T47D (cell line): ENCODE measurements at regions not wholly inside any gene's neighbourhood (a gene's known extent, or its start where the extent isn't known, plus 50 kb on each side); places are given as distances from the start of the nearest gene placed in this dataset.
"Not testable (repeated sequence)": the region's sequence is repeated elsewhere in the genome, so short reads cannot be mapped to it uniquely, and the experiment has no call there.

ENCODE experiments used
- DNase-seq, 2 experiments: peaks; one replicate each; pipeline versions ENCODE4 v3.0.0 to v3.0.0-alpha.2; 2011 to 2012; ENCODE audit warnings: low read depth in 1 of 2, low spot score in 1 of 2
- JUND ChIP-seq: IDR thresholded peaks from 2 replicates; pipeline ENCODE4 v1.6.1; 2012; ENCODE audit warnings: low read depth
- in situ Hi-C: cut with HindIII; loops from 2 replicates; pipeline ENCODE4 v1.10.0; 2016; ENCODE audit warnings: low sequenced_read_pairs, low pct_unique_long_range_greater_than_20kb

DNA sequence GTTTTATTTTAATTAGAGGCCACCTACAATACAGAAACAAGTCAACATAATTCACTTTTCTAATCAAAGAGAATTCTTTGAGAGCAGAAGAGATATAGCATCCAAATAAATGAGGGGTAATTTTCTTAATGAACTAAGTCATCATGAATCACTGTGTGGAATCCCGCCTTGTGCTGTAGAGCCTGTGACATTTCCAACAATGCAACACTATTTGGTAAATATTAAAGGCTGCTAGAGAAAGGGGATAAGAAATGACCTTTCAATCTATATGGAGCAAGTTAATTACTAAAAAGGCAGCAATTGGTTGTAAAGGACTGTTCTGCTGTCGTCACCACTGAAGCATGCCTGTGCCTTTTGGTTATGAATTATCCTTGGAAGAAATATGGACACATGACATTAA lies 345.7 kb upstream of the MAF start:
- TF ChIP-seq JUND: no peak
- no peak for DNase-seq
- in situ Hi-C loops: no loop called here

DNA sequence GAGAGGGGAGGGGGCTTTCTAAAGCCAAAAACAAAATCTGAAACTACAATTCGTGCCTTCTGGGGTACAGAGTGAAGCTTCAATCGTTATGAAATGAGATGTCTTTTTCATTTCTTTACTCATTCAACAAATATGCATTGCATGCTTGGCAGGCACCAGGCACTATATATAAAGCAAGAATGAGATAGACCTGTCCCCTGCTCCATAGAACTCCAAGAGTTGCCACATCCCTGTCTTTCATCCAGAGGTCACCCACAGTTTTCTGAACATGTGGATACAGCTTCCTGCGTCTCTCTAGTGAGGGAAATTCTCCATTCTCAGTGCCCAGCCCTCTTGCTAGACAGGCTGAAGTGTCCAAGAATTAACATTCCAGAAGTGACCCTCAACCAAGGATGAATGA lies 343.2 kb upstream of the MAF start:
- TF ChIP-seq JUND: no peak
- in situ Hi-C loops: no loop called here
- no peak for DNase-seq

DNA sequence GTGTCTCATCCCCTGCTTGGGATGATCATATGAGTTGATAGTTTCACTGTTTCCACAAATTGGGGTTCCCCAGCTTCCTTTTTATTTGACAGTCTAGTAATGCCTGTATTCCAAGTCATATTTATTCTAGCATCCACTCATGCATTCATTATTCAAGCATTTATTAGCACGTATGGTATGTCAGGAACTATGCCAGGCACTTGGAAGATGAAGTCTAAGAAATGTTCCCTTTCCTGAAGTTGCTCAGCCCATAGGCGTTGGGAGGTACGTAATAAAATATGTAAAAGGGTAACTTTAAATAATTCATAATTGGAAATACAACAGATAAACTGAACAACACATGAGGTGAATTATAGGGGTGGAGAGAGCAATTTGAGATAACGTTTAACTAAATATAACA lies 338.0 kb upstream of the MAF start:
- in situ Hi-C loops: no loop called here
- TF ChIP-seq JUND: no peak
- DNase-seq: no peak

DNA sequence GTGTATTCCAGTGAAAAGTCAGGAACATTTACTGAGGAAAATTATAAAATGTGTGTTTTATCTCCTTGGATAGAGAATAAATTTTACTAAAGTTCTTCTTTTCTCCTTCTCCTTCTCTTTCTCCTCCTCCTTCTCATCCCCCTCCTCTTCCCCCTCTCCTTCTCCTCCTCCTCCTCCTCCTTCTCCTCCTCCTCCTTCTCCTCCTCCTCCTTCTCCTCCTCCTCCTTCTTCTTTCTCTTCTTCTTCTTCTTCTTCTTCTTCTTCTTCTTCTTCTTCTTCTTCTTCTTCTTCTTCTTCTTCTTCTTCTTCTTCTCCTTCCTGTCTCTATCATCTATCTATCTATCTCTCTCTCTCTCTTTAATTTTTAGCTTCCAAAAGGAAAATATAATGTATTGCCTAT lies 337.1 kb upstream of the MAF start:
- DNase-seq, in situ Hi-C loops: not testable (repeated sequence)

DNA sequence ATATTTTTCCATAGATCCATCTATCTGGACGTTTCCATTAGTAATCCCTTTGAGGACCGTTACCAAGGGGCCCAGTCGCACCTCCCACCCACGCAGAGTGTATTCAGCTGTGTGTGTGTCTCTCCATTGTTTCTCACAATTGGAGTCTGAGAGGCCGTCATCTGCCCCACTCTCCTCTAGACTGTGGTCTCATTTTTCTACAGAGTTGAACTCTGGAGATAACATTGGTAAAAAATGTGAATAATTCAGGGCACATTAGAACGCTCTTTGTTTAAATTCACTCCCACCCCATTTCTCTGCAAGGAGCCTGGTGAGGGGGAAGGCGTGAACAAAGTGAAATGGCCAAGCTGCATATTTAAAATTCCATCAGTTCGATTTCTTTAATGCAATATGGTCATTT lies 333.1 kb upstream of the MAF start:
- TF ChIP-seq JUND: no peak
- in situ Hi-C loops: no loop called here
- no peak for DNase-seq

DNA sequence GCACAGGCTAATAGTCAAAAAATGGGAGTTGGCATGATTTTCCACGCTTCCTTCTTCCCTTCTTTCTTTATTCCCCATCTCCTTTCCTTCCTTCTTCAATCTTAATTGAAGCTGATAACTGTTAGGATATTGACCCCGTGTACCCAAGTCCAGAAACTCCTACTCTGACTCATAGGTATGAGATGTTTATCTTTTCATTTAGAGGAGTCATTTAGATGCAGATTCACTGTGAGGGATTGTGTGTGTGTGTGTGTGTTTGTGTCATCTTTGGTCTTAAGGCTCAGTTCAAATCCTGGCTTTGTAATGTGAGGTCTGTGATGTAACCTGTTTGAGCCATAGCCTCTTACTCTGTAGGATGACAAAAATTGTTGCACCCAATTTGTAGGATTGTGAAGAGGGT lies 332.0 kb upstream of the MAF start:
- in situ Hi-C loops: no loop called here
- no peak for TF ChIP-seq JUND
- DNase-seq: no peak

DNA sequence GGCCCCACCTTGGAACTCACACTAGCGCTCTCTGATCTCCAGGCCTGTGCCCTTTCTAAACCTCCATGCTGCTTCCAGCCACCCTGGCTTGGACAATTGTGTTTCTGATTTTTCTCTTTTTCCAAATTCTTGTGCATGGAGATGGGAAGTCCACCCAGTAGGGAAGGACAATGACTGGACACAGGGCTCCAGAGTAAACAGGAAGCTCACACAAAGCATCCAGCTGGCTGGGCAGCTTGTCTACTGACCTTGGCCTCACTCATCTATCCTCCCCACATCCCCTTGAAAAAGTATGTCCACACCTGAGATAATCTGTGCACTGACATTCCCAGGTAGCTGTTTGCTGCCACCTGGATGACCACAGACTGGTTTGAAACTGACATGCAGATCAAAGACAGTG lies 331.2 kb upstream of the MAF start:
- TF ChIP-seq JUND: no peak
- no peak for DNase-seq
- in situ Hi-C loops: no loop called here

DNA sequence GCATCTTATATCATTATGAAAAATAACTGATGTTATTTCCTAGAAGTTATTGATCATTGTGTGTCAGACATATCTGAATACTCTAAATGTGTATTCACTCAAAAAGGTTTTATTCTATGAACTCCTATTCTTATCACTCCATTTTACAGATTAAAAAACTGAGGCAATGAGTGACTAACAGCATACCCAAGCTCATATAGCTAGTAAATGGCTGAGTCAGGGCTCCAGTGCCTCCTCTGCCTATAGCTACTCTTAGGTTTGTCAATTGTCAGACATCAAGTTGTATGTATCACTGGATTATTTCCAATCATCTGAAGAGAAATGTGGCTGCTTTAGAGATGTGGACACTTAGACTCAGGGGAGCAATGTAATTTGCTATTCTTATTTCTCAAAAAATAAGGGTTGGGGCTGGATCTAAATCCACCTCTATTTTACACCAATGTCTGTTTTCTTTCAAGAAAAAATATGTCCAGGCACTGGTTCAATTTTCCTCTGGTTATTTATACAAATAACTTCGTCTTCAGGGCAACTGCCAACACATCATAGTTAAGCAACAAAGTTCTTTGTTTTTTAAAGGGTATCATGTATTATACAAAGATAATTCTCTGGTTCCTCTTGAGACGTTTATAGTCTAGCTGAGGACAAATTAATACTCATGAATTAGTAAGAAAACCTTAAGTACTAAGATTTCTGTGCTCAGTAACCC lies 328.9 kb upstream of the MAF start:
- DNase-seq: no peak
- in situ Hi-C loops: no loop called here
- TF ChIP-seq JUND: no peak

DNA sequence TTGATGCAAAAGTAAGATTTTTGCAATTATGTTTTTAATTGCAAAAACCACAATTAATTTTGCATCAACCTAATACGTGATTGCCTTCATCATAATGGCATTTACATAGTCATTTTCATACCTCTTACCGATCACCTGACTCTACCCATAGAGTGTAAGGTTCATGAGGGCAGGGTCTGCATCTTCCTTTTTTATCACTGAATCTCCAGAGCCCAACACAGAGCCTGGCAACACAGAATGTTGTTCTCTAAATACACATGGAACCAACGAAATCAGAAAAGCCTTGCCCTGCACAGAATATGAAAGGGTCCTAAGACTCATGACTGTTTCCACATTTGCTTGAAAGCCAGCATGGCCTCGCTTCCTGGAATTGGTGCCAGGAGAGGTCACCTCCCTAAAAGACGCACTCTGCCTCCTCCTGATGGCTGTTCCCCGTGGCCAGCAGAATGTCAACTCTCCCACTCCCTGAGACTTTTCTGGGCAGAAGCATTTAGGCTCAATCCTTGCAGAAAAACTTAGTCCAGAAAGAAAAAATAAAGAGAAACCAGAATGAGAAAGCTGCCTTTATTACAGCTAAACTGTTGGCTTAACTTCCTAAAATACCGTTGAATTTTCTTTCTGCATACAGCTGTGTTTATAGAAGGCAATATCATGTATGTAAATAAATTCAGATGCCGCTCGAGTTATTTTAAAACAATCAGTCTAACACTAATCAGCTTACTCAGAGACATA lies 327.8 kb upstream of the MAF start:
- in situ Hi-C loops: no loop called here
- no peak for DNase-seq
- no peak for TF ChIP-seq JUND

DNA sequence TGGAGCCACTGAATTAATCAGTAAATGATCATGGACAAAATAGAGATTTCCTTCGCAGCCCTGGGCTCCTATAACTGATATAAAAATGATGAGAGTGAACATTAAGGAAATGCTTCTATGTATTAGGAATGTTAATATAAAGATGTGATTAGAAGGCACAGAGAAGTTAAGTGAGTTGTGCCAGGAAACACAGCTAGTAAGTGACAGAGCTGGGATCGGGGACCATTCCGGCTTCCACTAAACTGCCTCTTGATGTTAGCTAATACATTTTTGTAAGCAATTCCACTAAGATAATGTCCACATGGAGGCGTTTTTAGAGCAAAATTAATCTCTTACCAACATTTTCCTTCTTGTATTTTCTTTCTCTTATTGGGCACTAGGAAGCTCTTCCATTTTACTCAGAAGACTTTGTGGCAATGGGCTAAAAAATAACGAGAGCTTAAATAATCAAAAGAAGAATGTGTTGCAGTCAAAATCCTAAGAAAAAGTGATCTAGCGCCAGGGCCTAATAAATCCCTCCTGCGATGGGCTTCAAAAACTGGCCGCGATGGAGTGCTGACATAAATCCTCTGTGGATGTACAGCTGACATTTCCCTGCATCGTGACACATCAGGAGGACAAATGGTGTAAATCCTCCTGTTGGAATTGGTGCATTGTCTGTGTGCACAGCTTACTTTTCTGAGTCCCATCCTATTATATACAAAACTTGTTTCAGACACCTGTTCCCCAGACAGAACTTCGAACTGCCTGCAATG lies 326.1 kb upstream of the MAF start:
- in situ Hi-C loops: no loop called here
- no peak for DNase-seq
- no peak for TF ChIP-seq JUND

DNA sequence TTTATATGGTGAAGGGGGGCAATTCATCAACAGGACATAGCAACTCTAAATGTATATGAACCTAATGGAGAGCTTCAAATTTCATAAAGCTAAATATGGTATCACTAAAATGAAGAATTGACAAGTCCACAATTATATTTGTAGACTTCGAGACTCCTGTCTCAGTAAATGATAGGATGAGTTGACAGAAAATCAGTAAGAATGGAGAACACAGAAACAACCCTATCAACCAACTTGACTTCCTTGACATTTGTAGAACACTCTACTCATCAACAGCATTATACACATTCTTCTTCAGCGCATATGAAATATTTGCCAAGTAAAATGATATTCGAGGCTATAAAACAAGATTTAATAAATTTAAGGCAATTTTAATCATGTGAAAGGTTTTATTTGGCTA lies 322.9 kb upstream of the MAF start:
- TF ChIP-seq JUND: no peak
- DNase-seq: no peak
- in situ Hi-C loops: no loop called here

DNA sequence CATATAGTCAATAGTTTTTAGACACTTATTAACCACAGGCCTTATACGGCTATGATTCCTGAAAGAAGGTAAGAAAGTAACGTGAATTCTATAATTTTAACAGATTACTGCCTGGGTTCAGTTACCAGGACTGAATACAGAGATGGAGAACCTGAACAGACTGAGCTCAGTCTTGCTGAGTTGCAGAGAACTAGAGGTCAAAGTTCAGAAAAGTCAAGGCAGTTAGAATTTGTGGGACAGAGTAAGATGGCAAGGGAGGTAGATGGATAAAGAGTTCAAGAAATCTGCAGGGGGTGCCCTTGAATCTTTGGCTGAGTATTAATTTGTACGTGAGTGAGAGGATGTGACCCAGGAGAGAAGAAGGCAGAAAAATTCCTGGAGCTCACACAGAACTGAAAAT lies 320.1 kb upstream of the MAF start:
- no peak for DNase-seq
- no peak for TF ChIP-seq JUND
- in situ Hi-C loops: no loop called here

DNA sequence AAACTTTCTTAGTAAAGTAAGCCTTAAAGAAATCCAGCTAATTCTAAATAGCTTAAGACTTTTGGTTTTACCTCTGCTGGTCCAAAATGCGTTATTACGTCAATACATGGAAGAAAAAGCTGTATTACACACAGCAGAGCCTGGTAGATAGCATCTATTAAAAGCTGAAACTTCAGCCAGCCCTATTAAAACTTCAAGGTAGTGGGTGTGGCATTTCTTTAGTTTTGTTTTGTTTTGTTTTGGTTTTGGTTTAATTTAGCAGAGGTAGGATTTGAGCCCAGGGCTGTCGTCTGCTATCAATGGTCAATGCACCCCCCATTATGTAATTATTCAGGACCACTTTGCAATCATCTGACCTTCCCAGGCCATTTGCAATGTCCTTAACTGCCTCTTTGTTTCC lies 318.4 kb upstream of the MAF start:
- DNase-seq: no peak
- TF ChIP-seq JUND: no peak
- in situ Hi-C loops: no loop called here

DNA sequence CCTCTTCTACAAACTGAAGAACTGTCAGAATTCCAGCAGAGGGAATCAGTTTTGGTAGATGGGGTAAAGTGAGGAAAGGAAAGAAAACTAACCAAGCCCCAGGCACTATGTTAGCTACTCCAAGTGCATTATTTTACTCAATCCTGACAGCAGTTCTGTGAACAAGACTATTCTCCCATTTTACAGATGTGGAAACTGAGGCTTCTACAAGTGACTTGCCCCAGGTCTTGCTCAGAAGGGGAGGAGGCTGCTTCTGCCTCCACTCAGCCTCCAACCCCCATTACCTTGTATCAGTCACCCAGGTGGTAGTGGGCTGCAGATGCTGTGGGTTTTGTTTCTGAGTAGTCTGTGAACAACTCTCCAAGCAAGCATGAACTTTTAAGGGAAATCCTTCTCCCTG lies 315.2 kb upstream of the MAF start:
- in situ Hi-C loops: no loop called here
- DNase-seq: no peak
- TF ChIP-seq JUND: no peak
